ENCODE measurements at regions not wholly inside any gene's neighbourhood (a gene's known extent, or its start where the extent isn't known, plus 50 kb on each side); places are given as distances from the start of the nearest gene placed in this dataset.

DNA sequence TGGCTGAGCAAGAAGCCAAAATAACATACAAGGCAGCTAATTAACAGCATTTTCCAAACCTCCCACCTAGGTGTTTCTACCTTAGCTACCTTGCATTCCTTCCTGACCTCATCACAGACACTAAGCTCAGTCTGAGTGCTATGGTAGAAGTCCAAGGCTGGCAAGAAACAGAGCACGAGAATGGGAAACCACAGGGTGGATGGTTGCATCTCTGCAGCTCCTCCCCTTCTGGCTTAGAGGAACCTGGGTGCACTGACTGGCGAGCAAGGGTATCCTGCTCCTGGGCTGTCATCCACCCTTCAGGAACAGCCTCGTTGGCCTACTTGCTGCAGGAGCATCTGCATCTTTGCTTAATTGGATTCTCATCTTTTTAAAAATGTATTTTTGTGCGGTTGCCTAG is 73.1 kb upstream of the KIRREL3 start (continued):
- TF ChIP-seq, protein P1, sequence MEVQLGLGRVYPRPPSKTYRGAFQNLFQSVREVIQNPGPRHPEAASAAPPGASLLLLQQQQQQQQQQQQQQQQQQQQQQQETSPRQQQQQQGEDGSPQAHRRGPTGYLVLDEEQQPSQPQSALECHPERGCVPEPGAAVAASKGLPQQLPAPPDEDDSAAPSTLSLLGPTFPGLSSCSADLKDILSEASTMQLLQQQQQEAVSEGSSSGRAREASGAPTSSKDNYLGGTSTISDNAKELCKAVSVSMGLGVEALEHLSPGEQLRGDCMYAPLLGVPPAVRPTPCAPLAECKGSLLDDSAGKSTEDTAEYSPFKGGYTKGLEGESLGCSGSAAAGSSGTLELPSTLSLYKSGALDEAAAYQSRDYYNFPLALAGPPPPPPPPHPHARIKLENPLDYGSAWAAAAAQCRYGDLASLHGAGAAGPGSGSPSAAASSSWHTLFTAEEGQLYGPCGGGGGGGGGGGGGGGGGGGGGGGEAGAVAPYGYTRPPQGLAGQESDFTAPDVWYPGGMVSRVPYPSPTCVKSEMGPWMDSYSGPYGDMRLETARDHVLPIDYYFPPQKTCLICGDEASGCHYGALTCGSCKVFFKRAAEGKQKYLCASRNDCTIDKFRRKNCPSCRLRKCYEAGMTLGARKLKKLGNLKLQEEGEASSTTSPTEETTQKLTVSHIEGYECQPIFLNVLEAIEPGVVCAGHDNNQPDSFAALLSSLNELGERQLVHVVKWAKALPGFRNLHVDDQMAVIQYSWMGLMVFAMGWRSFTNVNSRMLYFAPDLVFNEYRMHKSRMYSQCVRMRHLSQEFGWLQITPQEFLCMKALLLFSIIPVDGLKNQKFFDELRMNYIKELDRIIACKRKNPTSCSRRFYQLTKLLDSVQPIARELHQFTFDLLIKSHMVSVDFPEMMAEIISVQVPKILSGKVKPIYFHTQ (CRISPR knock-in tag; IDR thresholded peaks at IDR 0.05), result no peak
- TF ChIP-seq RELA (CRISPR knock-in tag; IDR thresholded peaks at IDR 0.05; ENCODE audit: borderline replicate concordance) (no peak), PRRX2 (CRISPR knock-in tag; IDR thresholded peaks at IDR 0.05) (no peak)

DNA sequence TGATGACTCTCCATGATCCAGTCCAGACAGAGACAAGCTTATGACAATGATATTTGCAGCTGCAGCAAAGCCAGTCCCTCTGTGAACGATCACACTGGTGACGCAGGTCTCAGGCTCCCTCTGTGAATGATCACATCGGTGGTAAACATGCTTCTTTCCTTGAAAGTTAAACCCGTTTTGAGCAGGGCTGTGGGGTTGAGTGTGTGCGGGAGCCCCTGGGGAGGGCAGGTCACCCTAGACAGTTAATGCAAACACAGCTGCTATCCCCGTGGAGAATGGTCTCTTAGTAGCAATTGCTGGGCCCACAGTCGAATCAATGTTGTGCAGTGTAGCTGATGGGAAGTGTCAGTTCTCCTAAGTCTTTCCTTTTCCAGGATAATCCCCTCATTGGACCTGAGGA is 71.0 kb upstream of the KIRREL3 start:
- CTCF ChIA-PET, result interaction anchor here (1.0 to 1.1 kb wide), 2 partner anchors 69 to 81 kb away, joined by 4 to 6 read pairs; no protein-coding TSS in a partner anchor
- POLR2A ChIA-PET, result no interaction called here

More for the DNA sequence above, 71.0 kb upstream of the KIRREL3 start:
- Mint-ChIP-seq H3K4me3 (no peak overlapping the region), H3K27ac (no peak overlapping the region), H3K4me1 (peaks cover 16% of the 10 kb centered on the region), H3K9me3 (no peaks in the 10 kb centered on the region), H3K27me3 (ENCODE audit: low read depth) (no peaks in the 10 kb centered on the region), H3K36me3 (no peaks in the 10 kb centered on the region)
- no peak for ATAC-seq
- TF ChIP-seq, protein P2, sequence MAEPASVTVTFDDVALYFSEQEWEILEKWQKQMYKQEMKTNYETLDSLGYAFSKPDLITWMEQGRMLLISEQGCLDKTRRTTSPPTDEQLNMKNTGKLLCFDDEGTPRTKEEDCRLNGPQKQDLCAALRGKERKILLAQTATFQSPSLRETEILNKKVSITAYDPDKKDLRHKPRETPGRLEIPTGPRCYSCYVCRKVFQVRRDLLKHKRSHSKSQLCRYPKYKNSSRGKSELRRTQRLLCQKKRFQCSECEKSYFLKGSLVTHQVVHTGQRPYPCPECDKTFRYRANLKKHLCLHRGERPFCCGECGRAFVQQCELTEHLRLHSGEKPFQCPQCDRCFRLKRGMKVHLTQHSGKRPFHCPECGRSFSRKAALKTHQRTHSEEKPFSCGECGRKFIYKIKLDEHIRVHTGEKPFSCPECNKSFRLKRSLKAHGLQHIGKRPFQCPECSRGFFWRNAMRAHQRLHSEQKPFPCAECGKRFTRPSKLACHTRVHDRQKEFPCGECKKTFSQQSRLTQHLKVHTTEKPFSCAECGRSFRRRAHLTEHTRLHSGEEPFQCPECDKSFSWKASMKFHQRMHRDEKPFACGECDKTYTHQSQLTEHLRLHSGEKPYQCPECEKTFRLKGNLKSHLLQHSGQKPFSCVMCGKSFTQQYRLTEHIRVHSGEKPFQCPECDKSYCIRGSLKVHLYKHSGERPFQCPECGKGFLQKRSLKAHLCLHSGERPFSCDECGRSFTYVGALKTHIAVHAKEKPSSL (CRISPR knock-in tag; conservative IDR thresholded peaks at IDR 0.05), result no peak
- TF ChIP-seq, protein P3, sequence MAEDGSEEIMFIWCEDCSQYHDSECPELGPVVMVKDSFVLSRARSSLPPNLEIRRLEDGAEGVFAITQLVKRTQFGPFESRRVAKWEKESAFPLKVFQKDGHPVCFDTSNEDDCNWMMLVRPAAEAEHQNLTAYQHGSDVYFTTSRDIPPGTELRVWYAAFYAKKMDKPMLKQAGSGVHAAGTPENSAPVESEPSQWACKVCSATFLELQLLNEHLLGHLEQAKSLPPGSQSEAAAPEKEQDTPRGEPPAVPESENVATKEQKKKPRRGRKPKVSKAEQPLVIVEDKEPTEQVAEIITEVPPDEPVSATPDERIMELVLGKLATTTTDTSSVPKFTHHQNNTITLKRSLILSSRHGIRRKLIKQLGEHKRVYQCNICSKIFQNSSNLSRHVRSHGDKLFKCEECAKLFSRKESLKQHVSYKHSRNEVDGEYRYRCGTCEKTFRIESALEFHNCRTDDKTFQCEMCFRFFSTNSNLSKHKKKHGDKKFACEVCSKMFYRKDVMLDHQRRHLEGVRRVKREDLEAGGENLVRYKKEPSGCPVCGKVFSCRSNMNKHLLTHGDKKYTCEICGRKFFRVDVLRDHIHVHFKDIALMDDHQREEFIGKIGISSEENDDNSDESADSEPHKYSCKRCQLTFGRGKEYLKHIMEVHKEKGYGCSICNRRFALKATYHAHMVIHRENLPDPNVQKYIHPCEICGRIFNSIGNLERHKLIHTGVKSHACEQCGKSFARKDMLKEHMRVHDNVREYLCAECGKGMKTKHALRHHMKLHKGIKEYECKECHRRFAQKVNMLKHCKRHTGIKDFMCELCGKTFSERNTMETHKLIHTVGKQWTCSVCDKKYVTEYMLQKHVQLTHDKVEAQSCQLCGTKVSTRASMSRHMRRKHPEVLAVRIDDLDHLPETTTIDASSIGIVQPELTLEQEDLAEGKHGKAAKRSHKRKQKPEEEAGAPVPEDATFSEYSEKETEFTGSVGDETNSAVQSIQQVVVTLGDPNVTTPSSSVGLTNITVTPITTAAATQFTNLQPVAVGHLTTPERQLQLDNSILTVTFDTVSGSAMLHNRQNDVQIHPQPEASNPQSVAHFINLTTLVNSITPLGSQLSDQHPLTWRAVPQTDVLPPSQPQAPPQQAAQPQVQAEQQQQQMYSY (CRISPR knock-in tag; IDR thresholded peaks at IDR 0.05), result no peak
- TF ChIP-seq TEAD4 (CRISPR knock-in tag; IDR thresholded peaks at IDR 0.05), result no peak
- TF ChIP-seq NFE2L1 (CRISPR knock-in tag; IDR thresholded peaks at IDR 0.05), result no peak
- TF ChIP-seq, protein P4, sequence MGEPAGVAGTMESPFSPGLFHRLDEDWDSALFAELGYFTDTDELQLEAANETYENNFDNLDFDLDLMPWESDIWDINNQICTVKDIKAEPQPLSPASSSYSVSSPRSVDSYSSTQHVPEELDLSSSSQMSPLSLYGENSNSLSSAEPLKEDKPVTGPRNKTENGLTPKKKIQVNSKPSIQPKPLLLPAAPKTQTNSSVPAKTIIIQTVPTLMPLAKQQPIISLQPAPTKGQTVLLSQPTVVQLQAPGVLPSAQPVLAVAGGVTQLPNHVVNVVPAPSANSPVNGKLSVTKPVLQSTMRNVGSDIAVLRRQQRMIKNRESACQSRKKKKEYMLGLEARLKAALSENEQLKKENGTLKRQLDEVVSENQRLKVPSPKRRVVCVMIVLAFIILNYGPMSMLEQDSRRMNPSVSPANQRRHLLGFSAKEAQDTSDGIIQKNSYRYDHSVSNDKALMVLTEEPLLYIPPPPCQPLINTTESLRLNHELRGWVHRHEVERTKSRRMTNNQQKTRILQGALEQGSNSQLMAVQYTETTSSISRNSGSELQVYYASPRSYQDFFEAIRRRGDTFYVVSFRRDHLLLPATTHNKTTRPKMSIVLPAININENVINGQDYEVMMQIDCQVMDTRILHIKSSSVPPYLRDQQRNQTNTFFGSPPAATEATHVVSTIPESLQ (CRISPR knock-in tag; IDR thresholded peaks at IDR 0.05), result no peak
- no peak for TF ChIP-seq RELA (CRISPR knock-in tag; IDR thresholded peaks at IDR 0.05; ENCODE audit: borderline replicate concordance)
- TF ChIP-seq, protein P5, sequence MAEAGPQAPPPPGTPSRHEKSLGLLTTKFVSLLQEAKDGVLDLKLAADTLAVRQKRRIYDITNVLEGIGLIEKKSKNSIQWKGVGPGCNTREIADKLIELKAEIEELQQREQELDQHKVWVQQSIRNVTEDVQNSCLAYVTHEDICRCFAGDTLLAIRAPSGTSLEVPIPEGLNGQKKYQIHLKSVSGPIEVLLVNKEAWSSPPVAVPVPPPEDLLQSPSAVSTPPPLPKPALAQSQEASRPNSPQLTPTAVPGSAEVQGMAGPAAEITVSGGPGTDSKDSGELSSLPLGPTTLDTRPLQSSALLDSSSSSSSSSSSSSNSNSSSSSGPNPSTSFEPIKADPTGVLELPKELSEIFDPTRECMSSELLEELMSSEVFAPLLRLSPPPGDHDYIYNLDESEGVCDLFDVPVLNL (CRISPR knock-in tag; IDR thresholded peaks at IDR 0.05; ENCODE audit: borderline replicate concordance, low read depth), result no peak
- no peak for TF ChIP-seq IRF2 (CRISPR knock-in tag; IDR thresholded peaks at IDR 0.05; ENCODE audit: borderline replicate concordance, low read depth)
- no peak for TF ChIP-seq ZNF671 (CRISPR knock-in tag; IDR thresholded peaks at IDR 0.05)
- DNase-seq (ENCODE audit: low spot score), result no peak

Measured in WTC11 (cell line).